WTC11 (cell line): ENCODE measurements at regions not wholly inside any gene's neighbourhood (a gene's known extent, or its start where the extent isn't known, plus 50 kb on each side); places are given as distances from the start of the nearest gene placed in this dataset.

Experiments
- ATAC-seq: fragments of 200-7000 bp; cut with Tn5 transposase; 2 replicates; pipeline ENCODE4 v1.10.0; 2021; ENCODE audit warnings: mild to moderate bottlenecking, moderate library complexity
- CTCF ChIA-PET: fragments of 300-600 bp; sonication (Branson Sonifier 250); formaldehyde crosslinking; loops from one replicate; lab custom pipeline; 2021; ENCODE audit warnings: antibody characterized with exemption; lab: Charles Lee
- POLR2A ChIA-PET: fragments of 350-600 bp; sonication (Branson Sonifier 250); formaldehyde crosslinking; loops from one replicate; lab custom pipeline; 2021; ENCODE audit warnings: antibody characterized with exemption; lab: Charles Lee
- DNase-seq: peaks from one replicate; pipeline ENCODE4 v3.0.0; 2021; ENCODE audit warnings: low spot score
- H3K27ac Mint-ChIP-seq: 2 replicates; pipeline ENCODE4 v1.8.0; 2021; ENCODE audit warnings: mixed read lengths
- H3K27me3 Mint-ChIP-seq: 2 replicates; pipeline ENCODE4 v1.8.0; 2021; ENCODE audit warnings: low read depth, mild to moderate bottlenecking, moderate library complexity, mixed read lengths
- H3K36me3 Mint-ChIP-seq: 2 replicates; pipeline ENCODE4 v1.8.0; 2021; ENCODE audit warnings: mixed read lengths
- H3K4me1 Mint-ChIP-seq: 2 replicates; pipeline ENCODE4 v1.8.0; 2022; ENCODE audit warnings: mixed read lengths
- H3K4me3 Mint-ChIP-seq: 2 replicates; pipeline ENCODE4 v1.8.0; 2021; ENCODE audit warnings: mild to moderate bottlenecking, moderate library complexity, mixed read lengths
- H3K9me3 Mint-ChIP-seq: 2 replicates; pipeline ENCODE4 v1.8.0; 2021; ENCODE audit warnings: mixed read lengths
- AFF4 ChIP-seq: sonication (generic); formaldehyde crosslinking; IDR thresholded peaks from 2 replicates; pipeline ENCODE4 v1.8.1; 2023; ENCODE audit warnings: mild to moderate bottlenecking, missing genetic modification reagents, borderline replicate concordance
- AR ChIP-seq: fragments of 250-450 bp; sonication (Bioruptor Pico); IDR thresholded peaks from 2 replicates; pipeline ENCODE4 v1.9.0; 2021; ENCODE audit warnings: mild to moderate bottlenecking
- ATF3 ChIP-seq: sonication (generic); formaldehyde crosslinking; conservative IDR thresholded peaks from 2 replicates; pipeline ENCODE4 v1.8.1; 2022; ENCODE audit warnings: mild to moderate bottlenecking, missing genetic modification reagents
- FOXJ3 ChIP-seq: sonication (generic); formaldehyde crosslinking; IDR thresholded peaks from 2 replicates; pipeline ENCODE4 v1.9.0; 2021; ENCODE audit warnings: missing genetic modification reagents, mild to moderate bottlenecking, borderline replicate concordance
- FOXP1 ChIP-seq: sonication (generic); formaldehyde crosslinking; IDR thresholded peaks from 2 replicates; pipeline ENCODE4 v1.8.0; 2022; ENCODE audit warnings: missing genetic modification reagents, mild to moderate bottlenecking, moderate library complexity, borderline replicate concordance
- FOXP4 ChIP-seq: sonication (generic); formaldehyde crosslinking; IDR thresholded peaks from 2 replicates; pipeline ENCODE4 v1.8.0; 2022; ENCODE audit warnings: mild to moderate bottlenecking, missing genetic modification reagents
- GTF2I ChIP-seq: fragments of 250-450 bp; sonication (Bioruptor Pico); conservative IDR thresholded peaks from 2 replicates; pipeline ENCODE4 v1.4.0; 2021; ENCODE audit warnings: mild to moderate bottlenecking
- HMGA2 ChIP-seq: fragments of 250-450 bp; sonication (Bioruptor Pico); IDR thresholded peaks from 2 replicates; pipeline ENCODE4 v1.4.0; 2021; ENCODE audit warnings: mild to moderate bottlenecking, moderate library complexity
- IRF2 ChIP-seq: sonication (generic); formaldehyde crosslinking; IDR thresholded peaks from 2 replicates; pipeline ENCODE4 v1.8.0; 2022; ENCODE audit warnings: low read depth, missing genetic modification reagents, borderline replicate concordance
- KAT7 ChIP-seq: sonication (generic); formaldehyde crosslinking; IDR thresholded peaks from 2 replicates; pipeline ENCODE4 v1.8.1; 2023; ENCODE audit warnings: missing genetic modification reagents, mild to moderate bottlenecking, borderline replicate concordance
- RORB ChIP-seq: fragments of 250-450 bp; sonication (Bioruptor Pico); IDR thresholded peaks from 2 replicates; pipeline ENCODE4 v1.9.0; 2021; ENCODE audit warnings: mild to moderate bottlenecking
- SOX15 ChIP-seq: fragments of 250-450 bp; sonication (Bioruptor Pico); IDR thresholded peaks from 2 replicates; pipeline ENCODE4 v1.9.0; 2021; ENCODE audit warnings: mild to moderate bottlenecking
- STAT6 ChIP-seq: sonication (generic); formaldehyde crosslinking; conservative IDR thresholded peaks from 2 replicates; pipeline ENCODE4 v1.8.1; 2023; ENCODE audit warnings: mild to moderate bottlenecking, low read depth, missing genetic modification reagents, moderate library complexity
- TEAD1 ChIP-seq: sonication (generic); formaldehyde crosslinking; IDR thresholded peaks from 2 replicates; pipeline ENCODE4 v1.8.0; 2022; ENCODE audit warnings: mild to moderate bottlenecking, missing genetic modification reagents
- USF1 ChIP-seq: sonication (generic); formaldehyde crosslinking; IDR thresholded peaks from 2 replicates; pipeline ENCODE4 v1.8.0; 2022; ENCODE audit warnings: mild to moderate bottlenecking, missing genetic modification reagents
- USF2 ChIP-seq: sonication (generic); formaldehyde crosslinking; IDR thresholded peaks from 2 replicates; pipeline ENCODE4 v1.8.1; 2023; ENCODE audit warnings: mild to moderate bottlenecking, missing genetic modification reagents, moderate library complexity
- ZBTB21 ChIP-seq: sonication (generic); formaldehyde crosslinking; IDR thresholded peaks from 2 replicates; pipeline ENCODE4 v1.8.1; 2023; ENCODE audit warnings: mild to moderate bottlenecking, missing genetic modification reagents, borderline replicate concordance
- ZBTB43 ChIP-seq: sonication (generic); formaldehyde crosslinking; IDR thresholded peaks from 2 replicates; pipeline ENCODE4 v1.8.1; 2023; ENCODE audit warnings: mild to moderate bottlenecking, missing genetic modification reagents
- ZNF232 ChIP-seq: sonication (generic); formaldehyde crosslinking; IDR thresholded peaks from 2 replicates; pipeline ENCODE4 v1.8.0; 2022; ENCODE audit warnings: mild to moderate bottlenecking, missing genetic modification reagents
- ZNF281 ChIP-seq: sonication (generic); formaldehyde crosslinking; IDR thresholded peaks from 2 replicates; pipeline ENCODE4 v1.8.0; 2023; ENCODE audit warnings: mild to moderate bottlenecking, missing genetic modification reagents

GRCh38 chr9:29432191-29432590 lies 1858.9 kb upstream of the C9orf72 start:
- Mint-ChIP-seq H3K36me3 (peaks cover 8% of the 10 kb centered on the region), H3K27ac (no peak overlapping the region), H3K4me1 (peaks cover 12% of the 10 kb centered on the region), H3K9me3 (peaks cover 16% of the 10 kb centered on the region), H3K4me3 (no peak overlapping the region), H3K27me3 (no peaks in the 10 kb centered on the region)
- CTCF ChIA-PET, result no interaction called here
- TF ChIP-seq STAT6 (CRISPR knock-in tag), result no peak
- no peak for TF ChIP-seq AFF4 (CRISPR knock-in tag)
- TF ChIP-seq IRF2 (CRISPR knock-in tag), result no peak
- TF ChIP-seq USF1 (CRISPR knock-in tag), result no peak
- TF ChIP-seq GTF2I (CRISPR knock-in tag), result no peak
- no peak for TF ChIP-seq ZNF232 (CRISPR knock-in tag)
- TF ChIP-seq ZNF281 (CRISPR knock-in tag), result no peak
- TF ChIP-seq ZBTB21 (CRISPR knock-in tag), result no peak
- no peak for TF ChIP-seq FOXP4 (CRISPR knock-in tag)
- TF ChIP-seq KAT7 (CRISPR knock-in tag), result no peak
- no peak for TF ChIP-seq FOXJ3 (CRISPR knock-in tag)
- TF ChIP-seq FOXP1 (CRISPR knock-in tag), result no peak
- TF ChIP-seq USF2 (CRISPR knock-in tag), result no peak
- TF ChIP-seq ATF3 (CRISPR knock-in tag), result no peak
- no peak for TF ChIP-seq SOX15 (CRISPR knock-in tag)
- no peak for TF ChIP-seq AR (CRISPR knock-in tag)
- no peak for TF ChIP-seq TEAD1
- no peak for TF ChIP-seq RORB (CRISPR knock-in tag)
- TF ChIP-seq HMGA2 (CRISPR knock-in tag), result no peak
- no peak for TF ChIP-seq ZBTB43 (CRISPR knock-in tag)
- ATAC-seq (no peak), DNase-seq (no peak)
- POLR2A ChIA-PET, result no interaction called here
